Hematopoietic multipotent progenitor cell treated with erythropoietin and hydrocortisone succinate and interleukin-3 and kit ligand, for 8 days (in vitro differentiated cells): ENCODE measurements at regions not wholly inside any gene's neighbourhood (a gene's known extent, or its start where the extent isn't known, plus 50 kb on each side); places are given as distances from the start of the nearest gene placed in this dataset.
"Not testable (repeated sequence)": the region's sequence is repeated elsewhere in the genome, so short reads cannot be mapped to it uniquely, and the experiment has no call there.

Experiments used
- DNase-seq: peaks from one replicate; pipeline ENCODE4 v3.0.0-alpha.2; 2015

DNA sequence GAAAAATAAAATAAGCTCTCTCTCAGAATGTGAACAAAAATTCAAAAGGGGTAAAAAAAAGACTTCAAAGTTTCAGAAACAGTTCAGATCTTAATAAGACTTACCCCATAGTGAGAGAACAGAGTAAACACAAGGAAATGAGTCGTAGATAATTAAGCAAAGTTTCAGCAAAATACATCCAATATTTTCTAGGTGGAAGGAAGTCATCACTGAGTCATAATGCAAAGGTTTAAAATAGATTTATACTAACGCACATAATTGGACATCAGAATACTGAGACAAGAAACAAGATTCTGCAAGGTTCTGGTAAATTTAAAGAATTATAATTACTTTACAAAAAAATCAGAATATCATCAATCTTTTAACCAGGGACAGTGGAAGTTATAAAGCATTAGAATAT lies 1370.7 kb upstream of the ATXN8OS start:
- DNase-seq = no peak

DNA sequence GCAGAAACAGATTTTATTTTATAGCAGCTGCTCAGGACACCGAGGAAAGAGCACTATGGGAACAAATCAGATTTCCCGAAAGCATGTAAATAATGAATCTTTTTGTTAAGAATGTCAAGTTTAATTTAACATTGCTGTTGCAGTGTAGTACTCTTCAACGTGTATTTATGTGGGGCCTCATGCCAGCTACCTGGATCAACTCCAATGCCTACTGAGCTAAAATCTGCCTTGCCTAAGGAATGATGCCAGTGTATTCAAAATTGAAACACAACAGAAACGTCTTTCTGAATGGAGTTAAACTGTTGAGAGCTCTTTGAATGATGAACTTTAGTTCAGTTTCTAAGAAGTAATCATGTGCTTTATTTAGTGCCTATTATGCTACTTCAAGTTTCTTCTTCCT lies 1379.8 kb upstream of the ATXN8OS start:
- DNase-seq = no peak

DNA sequence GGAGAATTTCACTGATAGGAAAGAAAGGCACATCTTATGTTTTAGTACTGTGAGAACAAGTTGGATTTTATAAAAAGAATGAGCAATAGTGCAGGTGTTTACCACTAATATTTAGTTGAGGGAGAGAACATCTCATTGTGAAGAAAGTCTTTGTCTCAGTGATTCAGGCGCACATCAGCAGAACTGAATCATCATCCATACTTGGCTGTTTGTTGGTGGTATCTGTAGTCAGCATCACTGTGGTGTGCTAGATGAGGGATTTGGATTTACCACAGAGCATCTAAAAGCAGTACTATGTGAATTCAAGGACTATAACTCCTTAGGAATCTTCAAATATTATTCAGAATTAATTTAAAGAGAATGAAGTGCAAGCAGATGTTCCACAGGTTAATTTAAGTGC lies 1380.5 kb upstream of the ATXN8OS start:
- DNase-seq = no peak

DNA sequence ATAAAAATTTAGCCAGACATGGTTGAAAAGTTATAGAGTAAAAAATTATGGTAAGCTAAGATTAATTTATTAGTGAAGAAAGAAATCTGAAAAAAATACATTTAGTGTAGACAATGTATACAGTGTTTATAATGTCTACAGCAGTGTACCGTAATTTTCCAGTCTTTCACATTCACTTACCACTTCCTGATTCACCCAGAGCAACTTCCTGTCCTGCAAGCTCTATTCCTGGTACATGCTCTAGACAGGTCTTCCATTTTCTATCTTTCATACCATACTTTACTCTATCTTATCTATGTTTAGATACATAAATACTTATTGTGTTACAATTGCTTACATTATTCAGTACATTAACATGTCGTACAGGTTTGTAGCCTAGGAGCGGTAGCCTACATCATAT lies 1387.8 kb upstream of the ATXN8OS start:
- DNase-seq = no peak

DNA sequence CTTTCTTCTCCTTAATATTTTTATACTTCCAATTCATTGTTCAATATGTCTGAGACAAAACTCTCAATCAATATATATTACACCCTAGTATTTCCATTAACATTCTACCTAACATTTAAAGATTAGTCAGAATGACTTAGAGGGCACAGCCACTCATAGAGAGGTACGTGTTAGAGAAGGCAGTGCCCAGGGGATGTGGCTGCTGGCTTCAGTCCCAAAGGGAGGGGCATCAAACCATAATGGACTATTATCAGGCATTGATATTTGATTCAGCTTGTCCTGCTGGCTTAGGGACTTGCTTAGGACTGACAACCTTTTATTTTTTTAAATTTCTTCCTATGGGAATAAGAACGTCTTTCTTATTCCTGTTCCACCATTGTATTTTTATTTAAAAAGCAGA lies 1392.0 kb upstream of the ATXN8OS start:
- no peak for DNase-seq

DNA sequence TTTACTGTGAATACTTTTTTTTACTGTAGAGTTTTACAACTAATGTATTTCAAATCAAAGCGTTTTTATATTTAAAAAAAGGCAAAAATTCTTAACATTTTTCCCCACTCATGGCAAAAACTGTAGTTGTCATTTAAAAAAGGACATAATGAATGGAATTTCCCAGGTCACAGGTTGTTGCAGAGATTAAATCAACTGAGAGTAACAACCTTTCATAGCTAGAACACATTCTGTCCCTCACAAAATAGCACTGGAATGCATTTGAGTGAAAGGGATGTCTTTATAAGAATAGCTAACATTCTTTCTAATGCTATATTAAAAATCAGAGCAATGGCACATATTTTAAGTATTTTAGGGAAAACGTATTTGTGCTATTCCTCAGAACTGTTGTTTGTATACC lies 1393.3 kb upstream of the ATXN8OS start:
- no peak for DNase-seq

DNA sequence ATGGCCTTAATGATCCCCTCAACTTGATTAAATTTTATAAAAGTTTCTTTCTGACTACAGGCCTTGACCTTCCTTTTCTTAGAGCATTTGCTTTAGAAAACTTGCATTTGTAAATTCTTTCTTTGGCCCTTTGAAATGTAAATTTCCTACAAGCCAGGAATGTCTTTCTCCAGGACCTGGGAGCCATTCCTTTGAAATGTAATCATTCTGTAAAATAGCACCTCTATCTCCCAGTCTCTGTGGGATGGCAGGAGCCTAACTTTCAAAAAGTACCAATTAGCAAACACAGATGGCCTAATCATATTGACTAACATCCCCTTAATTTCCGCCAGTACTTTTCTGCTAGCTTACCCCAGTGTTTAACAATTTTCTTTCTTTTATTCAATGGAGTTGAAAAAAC lies 1394.2 kb upstream of the ATXN8OS start:
- DNase-seq = no peak

DNA sequence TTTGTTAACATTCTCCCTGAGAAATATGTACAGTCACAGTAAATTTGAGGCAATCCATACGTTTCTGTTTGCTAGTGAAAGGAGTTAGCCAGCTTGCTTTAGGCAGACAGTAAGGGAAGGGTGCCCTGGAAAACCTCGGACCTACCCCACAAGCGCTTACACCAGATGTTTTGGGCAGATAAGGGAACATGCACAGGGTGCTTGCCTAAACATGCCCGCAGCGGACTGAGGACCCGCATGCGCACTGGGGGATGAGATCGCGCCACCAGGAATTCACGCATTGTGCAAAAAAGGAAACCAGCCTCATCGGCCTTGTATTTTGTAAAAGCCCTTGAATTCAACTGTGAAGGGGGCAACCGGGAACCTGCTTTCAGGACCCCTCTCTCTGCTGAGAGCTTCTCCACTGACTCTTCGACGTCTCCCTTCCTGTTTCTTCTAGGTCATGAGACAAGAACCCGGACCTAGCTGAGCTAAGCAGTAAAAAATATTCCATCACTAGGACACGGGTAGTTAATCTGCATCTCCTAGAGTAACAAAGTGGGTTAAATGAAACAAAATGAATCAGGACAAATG lies 1399.2 kb upstream of the ATXN8OS start:
- DNase-seq = no peak

DNA sequence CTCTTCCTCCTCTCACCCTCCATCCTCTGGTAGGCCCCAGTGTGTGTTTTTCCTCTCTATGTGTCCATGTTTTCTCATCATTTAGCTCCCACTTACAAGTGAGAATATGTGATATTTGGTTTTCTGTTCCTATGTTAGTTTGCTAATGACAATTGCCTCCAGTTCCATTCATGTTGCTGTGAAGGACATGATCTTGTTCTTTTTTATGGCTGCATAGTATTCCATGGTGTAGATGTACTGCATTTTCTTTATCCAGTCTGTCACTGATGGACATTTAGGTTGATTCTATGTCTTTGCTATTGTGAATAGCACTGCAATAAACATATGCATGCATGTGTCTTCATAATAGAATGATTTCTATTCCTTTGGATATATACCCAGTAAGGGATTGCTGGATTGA lies 1401.6 kb upstream of the ATXN8OS start:
- DNase-seq = not testable (repeated sequence)

DNA sequence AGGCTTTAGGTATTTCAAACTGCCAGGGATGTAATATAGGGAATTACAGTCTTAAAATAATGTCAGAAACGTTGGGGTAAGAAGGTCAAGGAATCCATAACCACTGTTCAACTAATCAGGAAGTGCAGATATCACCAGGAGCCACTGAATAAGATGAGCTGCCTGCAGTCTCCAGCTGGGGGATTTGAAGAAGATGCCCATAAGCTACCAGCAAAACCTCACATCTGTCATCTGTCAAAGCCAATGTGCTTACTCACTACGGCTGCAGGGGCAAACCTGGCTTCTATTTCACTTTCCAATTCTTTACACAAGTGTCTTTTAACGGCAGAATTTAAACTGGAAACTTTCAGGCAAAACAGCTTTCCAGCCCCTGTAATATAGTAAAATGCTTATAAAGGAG lies 1410.1 kb upstream of the ATXN8OS start:
- no peak for DNase-seq

DNA sequence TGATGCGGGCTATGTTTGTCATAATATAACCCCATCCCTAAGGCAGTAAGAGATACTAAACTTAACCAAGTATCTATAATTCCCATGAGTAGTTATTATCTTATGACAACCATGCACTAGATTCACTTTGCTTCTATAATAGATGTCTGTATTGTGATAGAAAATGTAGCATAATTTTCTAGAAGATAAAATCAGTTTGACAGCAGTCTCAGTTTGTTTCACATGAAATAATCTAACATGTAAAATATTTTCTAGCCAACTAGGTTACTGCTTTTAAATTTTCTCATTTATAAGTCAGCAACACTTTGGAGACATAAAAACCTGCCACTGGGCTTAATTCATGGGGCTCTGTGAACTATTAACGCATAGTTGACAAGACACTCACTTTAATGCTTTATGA lies 1410.7 kb upstream of the ATXN8OS start:
- no peak for DNase-seq

DNA sequence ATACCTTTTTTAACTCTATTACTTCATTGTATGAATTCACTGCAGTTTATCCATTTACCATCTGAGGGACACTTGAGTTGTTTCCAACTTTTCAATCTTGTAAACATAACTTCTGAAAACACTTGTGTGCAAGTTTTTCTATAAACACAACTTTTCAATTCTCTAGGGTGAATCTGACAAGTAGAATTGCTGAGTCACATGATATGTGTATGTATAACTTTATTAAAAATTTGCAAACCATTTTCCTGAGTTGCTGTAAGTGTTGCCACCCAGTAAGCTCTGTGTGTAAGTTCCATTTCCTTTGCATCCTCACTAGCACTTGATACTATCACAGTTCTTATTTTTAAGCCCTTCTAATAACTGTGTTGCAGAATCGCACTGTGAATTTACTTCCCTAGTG lies 1415.6 kb upstream of the ATXN8OS start:
- DNase-seq = no peak

DNA sequence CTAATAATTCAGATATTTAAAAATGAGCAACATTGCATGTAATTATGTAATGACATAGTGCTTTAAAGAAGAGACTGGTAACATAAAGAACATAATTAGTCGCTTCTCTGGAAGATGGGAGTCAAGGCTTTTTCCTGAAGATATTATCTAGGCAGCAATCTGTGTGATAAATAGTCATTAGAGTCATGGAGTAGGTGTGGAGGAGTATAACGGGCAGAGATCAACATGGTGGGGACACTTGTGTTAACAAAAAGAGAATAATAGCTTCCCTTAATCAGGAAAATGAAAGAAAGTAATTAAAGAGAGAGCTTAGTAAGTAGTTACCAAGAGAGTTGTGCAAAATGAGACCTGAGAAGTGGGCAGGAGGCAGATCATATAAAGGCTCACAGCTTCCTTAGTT lies 1417.1 kb upstream of the ATXN8OS start:
- no peak for DNase-seq

DNA sequence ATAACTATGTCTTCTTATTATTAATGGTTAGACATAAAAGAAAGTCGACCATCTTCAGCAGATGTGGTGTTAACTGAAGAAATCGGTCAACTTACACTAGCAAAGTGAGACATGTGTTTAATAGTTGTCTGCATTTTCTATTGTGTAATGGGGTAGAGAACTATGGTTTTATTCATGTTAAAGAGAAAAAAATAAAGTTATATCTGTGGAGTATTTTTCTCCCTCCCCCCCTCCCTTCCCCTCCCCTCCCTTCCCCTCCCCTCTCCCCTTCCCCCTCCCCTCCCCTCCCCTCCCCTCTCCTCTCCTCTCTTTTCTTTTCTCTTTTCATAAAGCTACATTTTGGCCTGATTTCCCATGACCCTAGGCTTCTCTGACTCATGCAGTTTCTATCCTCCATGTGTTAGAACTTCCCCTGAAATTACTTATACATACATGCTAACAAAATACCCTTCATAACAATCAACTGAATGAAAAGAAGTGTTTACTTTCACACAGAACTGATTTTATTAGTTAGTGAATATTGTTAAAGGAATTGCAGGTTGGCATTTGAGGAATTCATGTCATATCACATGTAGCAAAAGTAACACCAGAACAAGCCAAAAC lies 1431.0 kb upstream of the ATXN8OS start:
- DNase-seq = no peak

DNA sequence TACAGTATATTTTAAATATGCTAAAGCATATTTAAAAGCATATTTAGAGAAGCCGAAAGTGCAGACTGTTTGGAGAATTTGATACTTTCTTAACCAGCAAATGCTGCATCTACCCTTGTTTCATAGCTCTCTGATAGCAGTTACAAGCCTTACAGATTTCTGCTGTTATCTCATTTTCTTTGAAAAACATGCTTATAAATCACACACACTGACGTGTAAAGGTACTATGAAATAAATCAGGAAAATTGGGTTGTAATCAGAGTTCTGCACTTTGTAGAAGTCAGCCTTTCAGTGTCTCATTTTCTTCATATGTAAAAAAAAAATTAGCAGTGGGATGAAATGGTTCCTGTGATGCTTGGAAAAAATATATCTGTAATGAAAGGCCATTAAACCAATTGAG lies 1432.4 kb upstream of the ATXN8OS start:
- DNase-seq = no peak

DNA sequence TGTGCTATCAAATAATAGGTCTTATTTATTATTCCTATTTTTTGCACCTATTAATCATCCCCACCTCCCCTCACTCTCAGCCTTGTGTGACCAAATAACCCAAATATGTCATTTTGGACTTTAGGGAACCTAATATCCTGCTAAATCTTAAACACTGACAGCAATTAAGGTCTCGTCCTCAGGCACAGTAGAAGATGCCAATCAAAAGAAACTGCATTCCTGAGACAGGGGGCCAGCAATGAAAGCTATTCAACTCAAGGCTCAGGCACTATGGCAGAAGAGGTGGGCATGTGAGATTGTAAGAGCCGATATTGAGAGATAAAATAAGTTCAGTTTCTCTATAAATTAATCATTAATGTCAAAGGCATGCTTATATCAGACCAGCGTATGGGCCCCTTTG lies 1437.7 kb upstream of the PCDH9 start:
- DNase-seq = no peak

DNA sequence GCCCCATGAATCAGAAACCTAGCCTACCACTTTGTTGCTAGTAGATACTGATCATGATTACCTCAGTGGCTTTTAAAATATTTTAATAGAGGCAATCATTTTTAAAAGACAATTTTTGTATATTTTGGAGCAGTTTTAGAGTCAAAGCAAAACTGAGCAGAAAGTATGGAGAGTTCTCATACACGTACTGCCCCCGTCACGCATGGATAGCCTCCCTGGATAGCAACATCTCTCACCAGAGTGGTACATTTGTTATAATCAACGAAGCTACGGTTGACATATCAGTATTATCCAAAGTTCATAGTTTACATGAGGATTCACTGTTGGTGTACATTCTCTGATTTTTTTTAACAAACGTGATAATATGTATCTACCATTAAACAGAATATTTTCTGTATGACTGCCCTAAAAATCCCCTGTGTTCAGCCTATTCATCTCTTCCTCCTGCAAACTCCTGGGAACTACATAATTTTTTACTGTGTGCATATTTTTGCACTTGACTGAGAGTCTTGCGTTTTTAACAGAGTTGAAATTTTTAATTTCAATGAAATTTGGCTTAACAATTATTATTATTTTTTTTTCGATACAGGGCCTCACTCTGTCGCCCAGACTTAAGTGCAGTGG lies 1436.8 kb upstream of the PCDH9 start:
- DNase-seq = no peak

DNA sequence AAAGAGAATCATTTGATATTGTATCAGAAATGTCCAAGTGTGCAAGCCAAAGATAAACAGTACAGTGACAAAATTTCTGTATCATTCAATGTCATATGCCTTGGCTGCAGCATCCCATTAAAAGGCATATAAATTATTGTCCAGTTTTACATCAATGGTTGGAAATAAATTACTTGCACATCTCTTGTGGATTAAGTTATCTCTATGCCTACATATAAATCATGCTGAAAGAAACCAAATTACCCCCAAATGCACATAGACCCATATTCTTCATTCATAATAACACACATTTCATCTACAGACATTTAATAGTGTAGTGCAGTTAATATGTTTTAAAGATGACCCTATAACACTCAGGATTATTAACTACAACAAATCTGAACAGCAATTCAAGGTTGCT lies 1415.7 kb upstream of the PCDH9 start:
- no peak for DNase-seq

DNA sequence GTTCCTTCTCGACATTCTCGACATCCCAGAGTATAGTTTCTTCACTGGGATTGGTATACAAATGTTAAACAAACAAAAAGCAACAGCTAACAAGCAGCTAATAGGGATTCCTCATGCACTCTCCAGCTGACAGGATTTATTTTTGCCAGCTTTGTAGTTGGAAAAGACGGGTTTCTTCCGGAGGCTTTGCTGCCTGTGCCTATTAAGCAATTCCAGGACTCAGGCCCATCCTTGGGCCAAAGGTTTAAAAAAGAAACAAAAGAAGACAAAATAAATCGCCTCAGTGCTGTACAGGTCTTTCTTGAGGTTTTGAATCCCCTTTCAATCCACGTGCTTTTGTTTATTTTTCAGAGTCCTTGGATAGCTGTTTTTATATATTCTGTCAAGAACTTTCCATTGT lies 1414.5 kb upstream of the PCDH9 start:
- no peak for DNase-seq

DNA sequence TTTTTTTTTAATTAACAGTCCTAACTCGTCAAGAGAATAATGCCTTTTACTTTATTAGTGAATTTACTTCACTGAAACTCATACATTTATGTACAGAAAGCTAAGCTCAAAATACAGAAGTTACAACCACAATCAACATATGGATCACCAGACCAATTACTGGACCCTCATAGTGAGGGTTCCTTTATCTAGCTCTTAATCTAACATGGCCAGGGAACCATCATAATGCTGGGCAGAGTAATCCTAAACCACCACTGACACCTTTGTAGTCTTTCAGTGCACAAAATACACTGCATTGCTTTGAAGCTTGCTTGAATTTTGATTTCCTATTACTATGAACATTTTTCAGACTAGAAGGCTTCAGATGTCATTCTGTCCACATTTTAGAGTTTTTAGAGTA lies 1406.6 kb upstream of the PCDH9 start:
- no peak for DNase-seq

DNA sequence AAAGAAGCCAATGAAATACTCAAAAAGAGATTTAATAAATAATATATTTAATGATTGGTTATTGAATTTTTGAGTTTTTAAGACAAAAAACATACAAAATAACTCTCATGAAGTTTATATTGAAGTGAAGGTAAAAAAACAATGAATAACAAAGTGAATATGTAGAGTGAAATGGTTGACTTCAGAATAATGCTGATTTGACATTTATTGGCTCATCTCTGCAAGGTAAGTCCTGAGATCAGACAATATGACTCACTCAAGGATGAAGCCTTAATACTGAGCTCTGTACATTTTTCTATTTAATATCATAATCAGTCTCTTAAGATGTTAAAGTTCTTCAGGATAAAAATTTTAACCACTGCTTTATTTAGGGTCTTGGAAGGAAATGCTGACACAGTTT lies 1398.9 kb upstream of the PCDH9 start:
- no peak for DNase-seq

DNA sequence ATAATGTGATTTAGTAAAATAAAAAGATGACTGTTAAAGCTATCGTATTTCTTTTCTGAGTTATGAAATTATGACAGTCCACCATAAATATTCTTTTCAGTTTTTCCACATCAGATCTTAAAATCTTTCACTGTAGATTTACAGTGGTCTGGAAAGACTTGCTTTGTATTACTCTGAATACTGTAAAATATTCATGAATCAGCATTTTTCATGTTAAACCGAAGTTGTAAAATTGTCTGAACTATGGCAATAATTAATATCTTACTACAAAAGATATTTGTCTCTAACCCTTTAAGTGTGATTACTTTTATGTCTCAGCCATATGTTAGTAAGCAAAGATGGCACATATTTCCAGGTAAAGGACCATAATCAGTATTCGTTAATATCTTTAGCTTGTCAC lies 1397.2 kb upstream of the PCDH9 start:
- DNase-seq = no peak

DNA sequence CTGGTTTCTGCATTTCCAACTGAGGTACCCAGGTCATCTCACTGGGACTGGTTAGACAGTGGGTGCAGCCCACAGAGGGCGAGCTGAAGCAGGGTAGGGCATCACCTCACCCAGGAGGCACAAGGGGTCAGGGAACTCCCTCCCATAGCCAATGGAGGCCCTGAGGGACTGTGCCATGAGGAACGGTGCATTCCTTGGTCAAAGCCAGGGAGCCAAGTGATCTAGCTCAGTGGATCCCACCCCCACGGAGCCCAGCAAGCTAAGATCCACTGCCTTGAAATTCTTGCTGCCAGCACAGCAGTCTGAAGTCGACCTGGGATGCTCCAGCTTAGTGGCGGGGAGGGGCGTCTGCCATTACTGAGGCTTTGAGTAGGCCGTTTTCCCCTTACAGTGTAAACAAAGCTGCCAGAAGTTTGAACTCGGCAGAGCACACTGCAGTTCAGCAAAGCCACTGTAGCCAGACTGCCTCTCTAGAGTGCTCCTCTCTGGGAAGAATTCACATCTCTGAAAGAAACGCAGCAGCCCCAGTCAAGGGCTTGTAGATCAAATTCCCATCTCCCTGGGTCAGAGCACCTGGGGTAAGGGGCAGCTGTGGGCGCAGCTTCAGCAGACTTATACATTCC lies 1386.6 kb upstream of the PCDH9 start:
- no peak for DNase-seq

DNA sequence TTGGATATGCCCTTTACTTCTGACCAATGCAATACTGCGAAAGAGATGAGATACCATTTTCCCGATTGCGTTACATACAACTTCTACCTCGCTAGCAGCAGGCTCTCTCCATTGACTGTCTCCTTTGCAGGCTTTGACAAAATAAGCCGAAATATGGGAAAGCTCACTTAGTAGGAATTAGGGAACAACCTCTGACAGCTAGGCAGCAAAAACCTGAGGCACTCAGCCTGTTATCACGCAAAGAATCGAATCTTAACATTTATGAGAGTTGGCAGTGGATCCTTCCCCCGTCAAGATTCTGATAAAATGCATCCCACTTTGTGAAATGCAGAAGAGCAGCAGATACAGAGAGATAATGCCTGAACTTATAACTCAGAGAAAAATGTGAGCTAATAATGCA lies 1379.5 kb upstream of the PCDH9 start:
- no peak for DNase-seq

DNA sequence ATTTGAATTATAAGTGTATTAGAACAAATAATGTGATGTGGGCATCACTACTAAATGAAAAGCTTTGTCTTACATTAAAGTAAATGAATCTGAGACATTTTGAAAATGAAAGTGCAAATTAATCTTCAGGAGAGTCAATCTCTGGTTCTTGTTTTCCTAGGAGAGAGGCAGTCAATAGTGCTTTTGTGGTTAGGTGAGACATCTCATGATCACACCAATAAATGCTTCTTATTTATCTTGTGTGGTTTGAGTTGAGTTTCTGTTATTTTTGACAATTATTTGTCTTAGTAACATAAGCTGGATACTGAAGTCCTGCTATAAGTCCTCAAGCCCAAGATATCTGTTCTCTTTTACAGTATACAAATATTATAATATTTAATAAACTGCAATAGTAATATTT lies 1378.0 kb upstream of the PCDH9 start:
- DNase-seq = no peak
